Naive thymus-derived CD8-positive, alpha-beta T cell (primary cell): ENCODE measurements at regions not wholly inside any gene's neighbourhood (a gene's known extent, or its start where the extent isn't known, plus 50 kb on each side); places are given as distances from the start of the nearest gene placed in this dataset.
"Not testable (repeated sequence)": the region's sequence is repeated elsewhere in the genome, so short reads cannot be mapped to it uniquely, and the experiment has no call there.

Source experiments
- ATAC-seq, 2 donors: fragments of 150-1000 bp; cut with Tn5 transposase in 1 of 2; sonication (Bioruptor Pico), chemical (Tn5 transposase) in 1 of 2; 1 replicate in 1 of 2; 2 replicates in 1 of 2; pipeline ENCODE4 v1.10.0; 2021; ENCODE audit warnings: mild to moderate bottlenecking in 2 of 2, moderate library complexity in 2 of 2
- POLR2A ChIA-PET: fragments of 350-600 bp; sonication (Branson Sonifier 250); formaldehyde crosslinking; loops from one replicate; lab custom pipeline; 2021; ENCODE audit warnings: antibody characterized with exemption; lab: Charles Lee
- DNase-seq, 10 donors: peaks; one replicate each; pipeline versions ENCODE4 v3.0.0 to v3.0.0-alpha.2; 2020 to 2022
- H3K27ac Mint-ChIP-seq, 10 donors: one replicate each; pipeline ENCODE4 v1.8.0; 2020 to 2022; ENCODE audit warnings: mild to moderate bottlenecking in 10 of 10, mixed read lengths in 10 of 10, moderate library complexity in 4 of 10, inconsistent platforms in 1 of 10
- H3K27me3 Mint-ChIP-seq, 5 donors: one replicate each; pipeline ENCODE4 v1.8.0; 2021 to 2022; ENCODE audit warnings: mixed read lengths in 5 of 5
- H3K36me3 Mint-ChIP-seq, 3 donors: one replicate each; pipeline ENCODE4 v1.8.0; 2020 to 2022; ENCODE audit warnings: mixed read lengths in 3 of 3, mild to moderate bottlenecking in 2 of 3, inconsistent platforms in 1 of 3
- H3K4me1 Mint-ChIP-seq, 4 donors: one replicate each; pipeline ENCODE4 v1.8.0; 2021 to 2022; ENCODE audit warnings: mixed read lengths in 4 of 4
- H3K4me3 Mint-ChIP-seq, 10 donors: one replicate each; pipeline ENCODE4 v1.8.0; 2020 to 2022; ENCODE audit warnings: mild to moderate bottlenecking in 10 of 10, mixed read lengths in 10 of 10, moderate library complexity in 6 of 10, inconsistent platforms in 1 of 10
- H3K9me3 Mint-ChIP-seq, 9 donors: one replicate each; pipeline ENCODE4 v1.8.0; 2020 to 2022; ENCODE audit warnings: mixed read lengths in 9 of 9, mild to moderate bottlenecking in 3 of 9, inconsistent platforms in 1 of 9, moderate library complexity in 1 of 9

GRCh38 chr9:87410047-87411005 is 87.3 kb upstream of the DAPK1 start:
- H3K9me3 Mint-ChIP-seq, H3K4me3 Mint-ChIP-seq, H3K4me1 Mint-ChIP-seq, DNase-seq, H3K36me3 Mint-ChIP-seq, POLR2A ChIA-PET, ATAC-seq: not testable (repeated sequence)
- H3K27me3 Mint-ChIP-seq: peaks cover 0 to 24% (median 0%) of the 10 kb centered on the region in 5 donors
- H3K27ac Mint-ChIP-seq: peak overlapping the region in 1 of 10 donors; percentile 9

- H3K9me3 Mint-ChIP-seq: peaks cover 3 to 29% (median 12%) of the 10 kb centered on the region in 9 donors
- no peak overlapping the region for H3K27ac Mint-ChIP-seq
- no peak for DNase-seq
- ATAC-seq: no peak
- H3K4me1 Mint-ChIP-seq: no peaks in the 10 kb centered on the region
- H3K27me3 Mint-ChIP-seq: peaks cover 2 to 10% (median 7%) of the 10 kb centered on the region in 5 donors
- no peak overlapping the region for H3K4me3 Mint-ChIP-seq
- peaks cover 0 to 5% (median 0%) of the 10 kb centered on the region in 3 donors for H3K36me3 Mint-ChIP-seq
- POLR2A ChIA-PET: no interaction called here
These were observed 76.8 kb upstream of the DAPK1 start for GRCh38 chr9:87420884-87421283.

GRCh38 chr9:87421734-87422133 is 75.9 kb upstream of the DAPK1 start:
- DNase-seq: no peak
- H3K27me3 Mint-ChIP-seq: peaks cover 2 to 10% (median 7%) of the 10 kb centered on the region in 5 donors
- H3K9me3 Mint-ChIP-seq: peaks cover 3 to 29% (median 12%) of the 10 kb centered on the region in 9 donors
- H3K36me3 Mint-ChIP-seq: peaks cover 0 to 8% (median 0%) of the 10 kb centered on the region in 3 donors
- POLR2A ChIA-PET: no interaction called here
- H3K27ac Mint-ChIP-seq: no peak overlapping the region
- no peaks in the 10 kb centered on the region for H3K4me1 Mint-ChIP-seq
- no peak overlapping the region for H3K4me3 Mint-ChIP-seq
- ATAC-seq: no peak

- POLR2A ChIA-PET: no interaction called here
- H3K36me3 Mint-ChIP-seq: peaks cover 0 to 8% (median 0%) of the 10 kb centered on the region in 3 donors
- peaks cover 3 to 29% (median 12%) of the 10 kb centered on the region in 9 donors for H3K9me3 Mint-ChIP-seq
- H3K4me3 Mint-ChIP-seq: no peak overlapping the region
- H3K4me1 Mint-ChIP-seq: no peaks in the 10 kb centered on the region
- peaks cover 2 to 10% (median 7%) of the 10 kb centered on the region in 5 donors for H3K27me3 Mint-ChIP-seq
- ATAC-seq (no peak), DNase-seq (no peak)
- H3K27ac Mint-ChIP-seq: no peak overlapping the region
These were observed 74.7 kb upstream of the DAPK1 start for GRCh38 chr9:87422999-87423398.

GRCh38 chr9:87423885-87424284 is 73.8 kb upstream of the DAPK1 start:
- H3K36me3 Mint-ChIP-seq, ATAC-seq, POLR2A ChIA-PET, H3K4me1 Mint-ChIP-seq, DNase-seq, H3K27ac Mint-ChIP-seq, H3K4me3 Mint-ChIP-seq: not testable (repeated sequence)
- H3K27me3 Mint-ChIP-seq: peaks cover 2 to 10% (median 7%) of the 10 kb centered on the region in 5 donors
- peaks cover 3 to 29% (median 12%) of the 10 kb centered on the region in 9 donors for H3K9me3 Mint-ChIP-seq

GRCh38 chr9:87425202-87425601 is 72.5 kb upstream of the DAPK1 start:
- Mint-ChIP-seq H3K36me3 (peaks cover 0 to 8% (median 0%) of the 10 kb centered on the region in 3 donors), H3K9me3 (peaks cover 3 to 29% (median 12%) of the 10 kb centered on the region in 9 donors), H3K27me3 (peaks cover 2 to 10% (median 7%) of the 10 kb centered on the region in 5 donors), H3K27ac (no peak overlapping the region), H3K4me1 (no peaks in the 10 kb centered on the region), H3K4me3 (no peak overlapping the region)
- no peak for DNase-seq
- no peak for ATAC-seq
- POLR2A ChIA-PET: no interaction called here

- no peak for ATAC-seq
- Mint-ChIP-seq H3K27me3 (peaks cover 0 to 12% (median 0%) of the 10 kb centered on the region in 5 donors), H3K4me1 (no peaks in the 10 kb centered on the region), H3K4me3 (no peak overlapping the region), H3K36me3 (peaks cover 0 to 8% (median 0%) of the 10 kb centered on the region in 3 donors), H3K9me3 (peaks cover 0 to 20% (median 10%) of the 10 kb centered on the region in 9 donors), H3K27ac (no peak overlapping the region)
- POLR2A ChIA-PET: no interaction called here
- DNase-seq: no peak
These were observed 69.7 kb upstream of the DAPK1 start for GRCh38 chr9:87427851-87428506.

- POLR2A ChIA-PET: no interaction called here
- no peak for ATAC-seq
- Mint-ChIP-seq H3K27ac (no peak overlapping the region), H3K27me3 (peaks cover 0 to 9% (median 0%) of the 10 kb centered on the region in 5 donors), H3K36me3 (peaks cover 0 to 5% (median 0%) of the 10 kb centered on the region in 3 donors), H3K4me1 (no peaks in the 10 kb centered on the region), H3K4me3 (no peak overlapping the region), H3K9me3 (peaks cover 0 to 20% (median 8%) of the 10 kb centered on the region in 9 donors)
- DNase-seq: no peak
These were observed 69.0 kb upstream of the DAPK1 start for GRCh38 chr9:87428659-87429058.

- no peak for ATAC-seq
- H3K9me3 Mint-ChIP-seq: no peaks in the 10 kb centered on the region
- POLR2A ChIA-PET: no interaction called here
- H3K27me3 Mint-ChIP-seq: peaks cover 0 to 7% (median 0%) of the 10 kb centered on the region in 5 donors
- H3K4me3 Mint-ChIP-seq: no peak overlapping the region
- H3K36me3 Mint-ChIP-seq: no peaks in the 10 kb centered on the region
- no peak for DNase-seq
- H3K4me1 Mint-ChIP-seq: no peaks in the 10 kb centered on the region
- no peak overlapping the region for H3K27ac Mint-ChIP-seq
These were observed 65.8 kb upstream of the DAPK1 start for GRCh38 chr9:87431837-87432236.

- ATAC-seq: no peak
- no peak for DNase-seq
- POLR2A ChIA-PET: no interaction called here
- H3K4me3 Mint-ChIP-seq: no peak overlapping the region
- no peaks in the 10 kb centered on the region for H3K9me3 Mint-ChIP-seq
- H3K27me3 Mint-ChIP-seq: peaks cover 0 to 10% (median 0%) of the 10 kb centered on the region in 5 donors
- no peaks in the 10 kb centered on the region for H3K4me1 Mint-ChIP-seq
- no peak overlapping the region for H3K27ac Mint-ChIP-seq
- no peaks in the 10 kb centered on the region for H3K36me3 Mint-ChIP-seq
These were observed 63.8 kb upstream of the DAPK1 start for GRCh38 chr9:87433853-87434252.

GRCh38 chr9:87434366-87434765 is 63.3 kb upstream of the DAPK1 start:
- POLR2A ChIA-PET: no interaction called here
- H3K4me1 Mint-ChIP-seq: no peaks in the 10 kb centered on the region
- H3K4me3 Mint-ChIP-seq: no peak overlapping the region
- H3K9me3 Mint-ChIP-seq: no peaks in the 10 kb centered on the region
- no peak overlapping the region for H3K27ac Mint-ChIP-seq
- ATAC-seq (no peak), DNase-seq (no peak)
- H3K36me3 Mint-ChIP-seq: no peaks in the 10 kb centered on the region
- H3K27me3 Mint-ChIP-seq: peaks cover 0 to 10% (median 0%) of the 10 kb centered on the region in 5 donors

- no peaks in the 10 kb centered on the region for H3K9me3 Mint-ChIP-seq
- ATAC-seq: no peak
- no peak overlapping the region for H3K27ac Mint-ChIP-seq
- H3K36me3 Mint-ChIP-seq: no peaks in the 10 kb centered on the region
- H3K27me3 Mint-ChIP-seq: peaks cover 0 to 10% (median 0%) of the 10 kb centered on the region in 5 donors
- H3K4me1 Mint-ChIP-seq: no peaks in the 10 kb centered on the region
- no peak for DNase-seq
- POLR2A ChIA-PET: no interaction called here
- H3K4me3 Mint-ChIP-seq: no peak overlapping the region
These were observed 62.3 kb upstream of the DAPK1 start for GRCh38 chr9:87435189-87435880.
